ENCODE measurements at regions not wholly inside any gene's neighbourhood (a gene's known extent, or its start where the extent isn't known, plus 50 kb on each side); places are given as distances from the start of the nearest gene placed in this dataset.
"Not testable (repeated sequence)": the region's sequence is repeated elsewhere in the genome, so short reads cannot be mapped to it uniquely, and the experiment has no call there.

DNA sequence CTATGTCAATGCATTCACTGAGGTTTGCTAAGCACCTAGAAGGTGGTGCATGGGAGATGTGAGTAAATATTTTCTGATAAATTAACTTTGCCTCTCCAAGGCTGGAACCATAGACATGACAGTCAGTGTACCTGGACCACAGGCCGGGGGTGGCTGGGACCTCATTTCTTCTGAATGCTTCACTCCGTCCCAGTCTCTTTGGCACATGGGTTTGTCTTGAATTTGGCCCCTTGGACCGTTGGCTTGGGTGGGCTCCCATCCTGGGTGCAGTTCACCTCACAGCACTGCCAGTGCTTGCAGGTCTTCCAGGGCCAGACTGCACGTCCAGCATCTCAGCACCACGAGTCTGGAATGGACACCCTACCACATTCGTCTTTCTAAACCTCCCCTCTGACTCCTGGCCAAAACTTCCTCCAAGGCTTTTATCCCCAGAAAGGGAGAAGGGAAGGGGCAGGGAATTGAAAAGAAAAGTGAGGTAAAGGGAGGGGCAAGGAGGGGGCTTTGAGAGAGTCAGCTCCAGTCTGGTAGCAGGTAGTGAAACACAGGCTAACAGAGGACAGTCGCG lies 267.8 kb downstream of the MED10 start:
- DNase-seq (ENCODE audit: low spot score), result no peak

- no peak for DNase-seq (ENCODE audit: low spot score)
Measured at GRCh38 chr5:6108981-6109825, 269.1 kb downstream of the MED10 start.

GRCh38 chr5:6108540-6108848 lies 269.9 kb downstream of the MED10 start:
- no peak for DNase-seq (ENCODE audit: low spot score)

GRCh38 chr5:6107675-6108539 lies 270.4 kb downstream of the MED10 start:
- DNase-seq (ENCODE audit: low spot score), result no peak

DNA sequence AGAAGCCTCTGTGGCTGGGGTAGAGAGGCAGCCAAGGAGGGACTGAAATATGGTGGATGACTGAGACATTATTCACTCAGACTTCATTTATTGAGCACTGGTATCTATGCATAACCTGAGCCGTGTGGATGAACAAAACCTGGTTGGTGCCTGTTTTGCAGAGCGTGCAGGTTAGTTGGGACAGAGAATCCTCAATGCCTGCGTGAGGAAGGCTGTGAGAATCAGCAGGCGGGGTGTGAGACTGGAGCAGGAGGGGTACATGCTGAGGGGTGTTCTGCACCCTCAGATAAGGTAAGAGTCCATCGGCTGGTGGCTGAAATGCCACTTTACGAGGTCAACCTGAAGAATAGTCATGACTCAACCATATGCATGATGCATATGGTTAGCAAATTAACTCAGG lies 271.6 kb downstream of the MED10 start:
- no peak for DNase-seq (ENCODE audit: low spot score)

GRCh38 chr5:6105320-6105719 lies 273.0 kb downstream of the MED10 start:
- DNase-seq (ENCODE audit: low spot score), result no peak

DNA sequence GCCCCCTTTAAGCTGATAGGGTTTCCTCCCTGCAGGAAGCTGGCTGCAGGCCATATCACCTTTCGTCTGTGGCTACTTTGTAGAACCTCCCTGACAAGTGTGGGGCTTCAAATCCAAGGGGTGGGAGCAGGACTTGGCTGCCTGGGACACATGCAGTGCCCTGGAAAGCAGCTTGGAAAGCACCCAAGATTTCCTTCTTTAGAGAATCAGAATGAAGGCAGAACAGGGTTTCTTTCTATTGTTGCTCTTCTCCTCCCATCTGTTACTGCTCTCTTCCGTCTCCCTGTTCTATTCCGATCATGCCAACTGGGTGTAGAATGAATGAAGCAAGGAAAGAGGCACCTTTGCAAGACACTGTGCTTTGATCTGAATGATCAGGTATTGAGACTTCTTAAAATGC lies 282.2 kb downstream of the MED10 start:
- no peak for DNase-seq (ENCODE audit: low spot score)

- not testable (repeated sequence) for DNase-seq (ENCODE audit: low spot score)
Measured at GRCh38 chr5:6094180-6094579, 284.2 kb downstream of the MED10 start.

GRCh38 chr5:6090838-6091237 lies 287.5 kb downstream of the MED10 start:
- DNase-seq (ENCODE audit: low spot score), result no peak

DNA sequence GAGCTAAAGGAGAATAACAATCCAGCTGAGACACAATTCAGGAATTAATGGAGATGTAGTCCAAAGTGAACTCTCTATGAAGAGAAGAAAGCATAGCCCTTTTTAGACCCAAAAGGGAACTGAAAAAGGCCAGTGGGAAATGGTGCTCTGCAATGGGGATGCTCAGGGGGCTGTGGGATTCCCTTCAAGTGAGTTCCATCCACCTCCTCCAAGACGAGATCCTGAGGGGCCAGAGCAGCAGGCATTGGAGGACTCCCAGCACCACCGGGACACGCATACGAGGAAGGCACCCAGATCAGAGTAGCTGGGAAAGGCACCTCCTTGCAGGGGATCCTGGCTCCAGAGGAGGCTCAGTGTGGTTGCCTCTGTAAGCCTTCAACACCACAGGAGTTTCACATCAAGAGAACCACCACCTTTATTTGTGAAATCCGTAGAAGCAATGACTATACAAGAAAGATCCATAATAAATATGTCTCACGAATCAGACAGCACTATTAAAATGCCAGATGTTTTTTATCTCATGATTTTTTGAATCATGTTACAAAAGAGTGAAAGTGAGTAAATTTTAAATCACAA lies 288.2 kb downstream of the MED10 start:
- no peak for DNase-seq (ENCODE audit: low spot score)

DNA sequence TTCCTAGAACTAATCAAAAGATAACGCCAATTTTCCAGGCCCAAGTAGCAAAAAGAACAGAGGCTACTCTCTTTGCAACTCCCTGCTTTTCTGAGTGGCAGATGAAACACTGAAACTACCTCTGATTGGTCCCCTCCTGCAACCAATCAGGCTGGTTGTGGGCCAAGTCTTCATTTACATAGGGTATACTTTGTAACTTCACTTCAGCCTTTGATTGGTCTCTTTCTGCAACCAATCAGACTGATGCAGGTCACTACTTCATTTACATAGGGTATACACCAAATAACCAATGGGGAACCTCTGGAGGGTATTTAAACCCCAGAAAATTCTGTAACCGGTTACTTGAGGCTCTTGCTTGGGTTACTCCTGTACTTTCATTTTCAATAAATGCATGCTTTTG lies 289.6 kb downstream of the MED10 start:
- DNase-seq (ENCODE audit: low spot score), result no peak

DNA sequence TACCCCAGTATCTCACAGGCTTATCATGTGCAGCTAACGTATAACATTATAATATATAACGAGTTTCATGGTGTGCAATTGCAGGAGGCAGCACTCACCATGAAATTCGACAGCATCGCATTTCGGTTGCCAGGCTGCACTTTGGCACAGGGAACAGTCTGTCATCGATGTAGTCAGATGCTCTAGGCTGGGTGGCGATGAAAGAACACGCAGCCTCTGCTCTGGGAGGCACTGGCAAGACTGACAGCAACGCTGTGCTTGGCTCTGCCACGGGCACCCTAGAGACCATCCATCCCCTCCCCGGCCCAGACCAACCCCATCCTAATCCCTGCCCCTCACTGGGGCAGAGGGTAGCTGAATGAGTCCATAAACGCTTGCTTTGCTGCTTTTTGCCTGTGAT lies 290.8 kb downstream of the MED10 start:
- DNase-seq (ENCODE audit: low spot score), result no peak

DNA sequence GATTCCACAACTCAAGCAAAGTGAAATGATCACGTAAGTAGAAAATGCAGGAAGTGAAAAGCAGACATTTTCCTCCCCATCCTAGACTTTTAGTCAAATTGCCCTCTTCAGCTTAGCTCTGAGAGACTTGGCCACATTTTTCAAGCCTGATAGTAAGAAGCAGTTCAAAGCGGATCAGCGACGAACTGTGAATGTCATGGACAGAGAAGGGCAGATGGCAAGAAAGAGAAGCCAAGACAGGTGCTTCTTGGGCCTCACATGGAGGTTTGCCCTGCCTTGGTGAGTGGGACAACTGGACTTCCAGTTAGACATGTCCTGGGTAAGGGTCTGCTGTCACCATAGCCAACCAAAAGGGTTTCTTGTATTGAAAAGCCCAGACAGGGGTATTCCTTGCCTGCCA lies 291.5 kb downstream of the MED10 start:
- DNase-seq (ENCODE audit: low spot score), result no peak

GRCh38 chr5:6085341-6085860 lies 292.9 kb downstream of the MED10 start:
- DNase-seq (ENCODE audit: low spot score), result no peak

DNA sequence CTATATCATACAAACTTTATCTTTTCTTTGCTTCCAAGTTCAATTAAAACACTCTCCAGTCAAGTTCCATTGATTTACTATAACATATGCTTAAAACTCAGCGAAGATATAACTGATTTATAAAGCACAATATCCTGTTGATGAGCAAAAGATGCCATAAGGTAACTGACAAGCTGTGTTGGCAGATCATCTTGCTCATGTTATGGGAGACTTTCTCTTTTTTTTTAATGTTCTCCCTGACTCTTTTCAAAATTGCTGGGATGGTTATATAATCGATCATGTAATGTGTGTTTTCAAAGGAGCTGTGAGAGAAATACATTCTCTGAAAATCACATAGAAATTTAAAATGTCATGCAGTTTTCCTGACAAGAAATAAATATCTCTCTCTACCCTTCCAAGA lies 293.5 kb downstream of the MED10 start:
- DNase-seq (ENCODE audit: low spot score), result no peak

- no peak for DNase-seq (ENCODE audit: low spot score)
Measured at GRCh38 chr5:6084376-6084775, 294.0 kb downstream of the MED10 start.

DNA sequence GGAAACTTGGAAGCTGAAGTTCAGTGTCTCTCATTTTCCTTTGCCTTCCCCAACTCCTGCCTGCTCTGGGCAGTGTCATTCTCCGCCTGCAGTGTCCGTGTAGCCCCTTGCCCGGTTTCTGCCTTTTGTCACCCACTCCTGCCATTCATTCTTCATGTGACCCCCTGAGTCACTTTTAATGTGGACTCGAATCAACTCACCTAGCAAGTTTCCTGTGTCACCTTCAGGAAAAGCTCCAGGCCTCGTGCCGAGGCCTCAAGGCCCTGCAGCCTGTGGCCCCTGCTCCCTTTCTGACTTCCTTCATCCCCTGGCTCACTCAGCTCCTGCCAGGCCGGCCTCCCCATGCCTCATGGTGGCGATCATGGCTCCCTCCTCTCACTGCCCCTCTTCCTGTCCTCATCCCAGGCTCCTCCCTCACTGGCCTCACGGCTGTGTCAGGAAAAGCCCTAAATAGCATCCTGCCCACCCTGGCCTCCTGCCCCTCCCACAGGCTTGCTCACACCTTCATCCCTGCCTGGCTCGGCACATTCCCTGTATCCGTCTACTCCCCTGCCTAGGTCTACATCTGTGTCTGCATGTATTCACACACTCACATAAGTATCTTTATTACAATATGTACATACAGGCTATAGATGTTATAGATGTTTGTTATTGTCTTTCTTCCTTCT lies 294.9 kb downstream of the MED10 start:
- DNase-seq (ENCODE audit: low spot score), result no peak

GRCh38 chr5:6082685-6083084 lies 295.7 kb downstream of the MED10 start:
- no peak for DNase-seq (ENCODE audit: low spot score)

GRCh38 chr5:6081727-6082210 lies 296.6 kb downstream of the MED10 start:
- no peak for DNase-seq (ENCODE audit: low spot score)

GRCh38 chr5:6080930-6081726 lies 297.2 kb downstream of the MED10 start:
- DNase-seq (ENCODE audit: low spot score), result no peak

DNA sequence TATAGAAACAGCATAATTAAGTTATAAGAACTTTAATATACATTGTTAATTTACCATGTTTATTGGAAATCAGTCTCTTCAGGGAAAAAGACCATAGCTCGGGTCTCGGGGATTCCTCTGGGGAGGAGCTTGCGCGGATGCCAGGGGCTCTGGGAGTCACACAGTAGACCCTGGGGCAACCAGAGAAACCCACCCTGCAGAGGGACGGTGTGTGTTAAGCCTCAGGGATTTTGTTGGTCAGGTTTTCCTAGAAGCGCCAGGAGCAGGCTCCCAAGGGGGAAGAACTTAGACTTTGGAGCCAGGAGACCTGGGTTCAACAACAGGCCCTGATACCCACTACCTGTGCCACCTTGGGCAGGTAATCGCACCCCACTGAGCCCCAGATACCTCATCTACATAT lies 297.9 kb downstream of the MED10 start:
- no peak for DNase-seq (ENCODE audit: low spot score)
